Mesenteric fat pad (tissue), 1 donor: ENCODE measurements at regions not wholly inside any gene's neighbourhood (a gene's known extent, or its start where the extent isn't known, plus 50 kb on each side); places are given as distances from the start of the nearest gene placed in this dataset.
"Not testable (repeated sequence)": the region's sequence is repeated elsewhere in the genome, so short reads cannot be mapped to it uniquely, and the experiment has no call there.

Source experiments
- DNase-seq: peaks from one replicate; pipeline ENCODE4 v3.0.0-alpha.2; 2020; ENCODE audit warnings: low spot score
- donor health status: DM: yes; HTN: yes; CAD: no.

GRCh38 chr4:58871509-58871908 is 1761.3 kb upstream of the IGFBP7 start:
- no peak for DNase-seq

GRCh38 chr4:58849026-58849425 is 1738.8 kb upstream of the IGFBP7 start:
- no peak for DNase-seq

GRCh38 chr4:58843455-58843854 is 1733.3 kb upstream of the IGFBP7 start:
- DNase-seq: no peak

- no peak for DNase-seq
Observed at GRCh38 chr4:58833126-58833525, 1722.9 kb upstream of the IGFBP7 start.

GRCh38 chr4:58825278-58825677 is 1715.1 kb upstream of the IGFBP7 start:
- no peak for DNase-seq

GRCh38 chr4:58818560-58818959 is 1708.4 kb upstream of the IGFBP7 start:
- not testable (repeated sequence) for DNase-seq

GRCh38 chr4:58809948-58810347 is 1699.8 kb upstream of the IGFBP7 start:
- DNase-seq: no peak

GRCh38 chr4:58809366-58809765 is 1699.2 kb upstream of the IGFBP7 start:
- DNase-seq: no peak

GRCh38 chr4:58808817-58809216 is 1698.6 kb upstream of the IGFBP7 start:
- no peak for DNase-seq

- DNase-seq: no peak
Observed at GRCh38 chr4:58807843-58808615, 1697.8 kb upstream of the IGFBP7 start.

- no peak for DNase-seq
Observed at GRCh38 chr4:58776627-58777026, 1666.4 kb upstream of the IGFBP7 start.

- no peak for DNase-seq
Observed at GRCh38 chr4:58767598-58767997, 1657.4 kb upstream of the IGFBP7 start.

- no peak for DNase-seq
Observed at GRCh38 chr4:58766763-58767162, 1656.6 kb upstream of the IGFBP7 start.

- DNase-seq: no peak
Observed at GRCh38 chr4:58761563-58761962, 1651.4 kb upstream of the IGFBP7 start.

- no peak for DNase-seq
Observed at GRCh38 chr4:58760737-58761136, 1650.6 kb upstream of the IGFBP7 start.

- no peak for DNase-seq
Observed at GRCh38 chr4:58760100-58760499, 1649.9 kb upstream of the IGFBP7 start.

- DNase-seq: no peak
Observed at GRCh38 chr4:58749206-58749605, 1639.0 kb upstream of the IGFBP7 start.

GRCh38 chr4:58740897-58741296 is 1630.7 kb upstream of the IGFBP7 start:
- DNase-seq: no peak

- no peak for DNase-seq
Observed at GRCh38 chr4:58739275-58739674, 1629.1 kb upstream of the IGFBP7 start.

- no peak for DNase-seq
Observed at GRCh38 chr4:58738375-58738774, 1628.2 kb upstream of the IGFBP7 start.

GRCh38 chr4:58734030-58734674 is 1624.0 kb upstream of the IGFBP7 start:
- DNase-seq: no peak

- no peak for DNase-seq
Observed at GRCh38 chr4:58732973-58733372, 1622.8 kb upstream of the IGFBP7 start.

- no peak for DNase-seq
Observed at GRCh38 chr4:58723954-58724353, 1613.8 kb upstream of the IGFBP7 start.
